H1 (cell line): ENCODE measurements at regions not wholly inside any gene's neighbourhood (a gene's known extent, or its start where the extent isn't known, plus 50 kb on each side); places are given as distances from the start of the nearest gene placed in this dataset.

Experiments used
- CTCF ChIA-PET: fragments of 300-600 bp; sonication (Branson Sonifier 250); formaldehyde crosslinking; loops from one replicate; lab custom pipeline; 2021; ENCODE audit not compliant: partially characterized antibody; lab: Charles Lee
- POLR2A ChIA-PET: fragments of 300-600 bp; sonication (Branson Sonifier 250); formaldehyde crosslinking; loops from one replicate; lab custom pipeline; 2021; ENCODE audit warnings: inconsistent platforms; ENCODE audit not compliant: partially characterized antibody; lab: Charles Lee
- DNase-seq, 2 experiments: peaks; one replicate each; pipeline versions ENCODE4 v3.0.0 to v3.0.0-alpha.2; 2010 to 2022; ENCODE audit warnings: low spot score in 2 of 2, low read depth in 1 of 2, mixed read lengths in 1 of 2
- FAIRE-seq: peaks from 2 replicates; lab custom pipeline; 2011; peaks lifted over from hg19 to GRCh38; lab: Jason Lieb, UNC
- H2AFZ ChIP-seq: 2 replicates; pipeline ENCODE4 v1.8.1; 2012; ENCODE audit warnings: low read length, inconsistent platforms
- H2AK5ac ChIP-seq: 2 replicates; pipeline ENCODE4 v1.6.1; 2013; ENCODE audit warnings: low read depth, low read length
- H2BK120ac ChIP-seq: replicated peaks from 2 replicates; pipeline ENCODE3; 2013; ENCODE audit warnings: low read depth, low read length, inconsistent platforms
- H2BK12ac ChIP-seq: 2 replicates; pipeline ENCODE4 v1.6.1; 2013; ENCODE audit warnings: low read depth, low read length
- H2BK15ac ChIP-seq: 2 replicates; pipeline ENCODE4 v1.6.1; 2013; ENCODE audit warnings: low read length
- H2BK20ac ChIP-seq: 2 replicates; pipeline ENCODE4 v1.6.1; 2013; ENCODE audit warnings: low read length
- H2BK5ac ChIP-seq: 2 replicates; pipeline ENCODE4 v1.6.1; 2013; ENCODE audit warnings: low read depth, low read length
- H3K14ac ChIP-seq: 2 replicates; pipeline ENCODE4 v1.6.1; 2013; ENCODE audit warnings: inconsistent platforms; ENCODE audit not compliant: insufficient read length
- H3K18ac ChIP-seq: 2 replicates; pipeline ENCODE4 v1.6.1; 2013; ENCODE audit warnings: low read length; ENCODE audit errors: extremely low read depth
- H3K23ac ChIP-seq: 2 replicates; pipeline ENCODE4 v1.6.1; 2013; ENCODE audit warnings: inconsistent platforms; ENCODE audit not compliant: insufficient read length
- H3K23me2 ChIP-seq: 2 replicates; pipeline ENCODE4 v1.6.1; 2013; ENCODE audit warnings: low read depth, low read length
- H3K27ac ChIP-seq: 2 replicates; pipeline ENCODE4 v1.6.1; 2011; ENCODE audit warnings: low read depth, low read length, inconsistent platforms
- H3K27me3 ChIP-seq, 4 experiments: replicated peaks in 1 of 4; 1 replicate in 1 of 4; 2 replicates in 3 of 4; pipeline versions ENCODE4 v1.6.1 to v1.8.1; 2011 to 2013; ENCODE audit warnings: low read length in 3 of 4, mild to moderate bottlenecking in 3 of 4, inconsistent platforms in 2 of 4, mixed read lengths in 2 of 4, moderate library complexity in 1 of 4; ENCODE audit not compliant: control insufficient read depth in 3 of 4, insufficient read depth in 3 of 4; ENCODE audit errors: extremely low read depth in 1 of 4
- H3K36me3 ChIP-seq, 4 experiments: 2 replicates each; pipeline versions ENCODE4 v1.6.1 to v1.8.1; 2011 to 2013; ENCODE audit warnings: mild to moderate bottlenecking in 4 of 4, low read length in 3 of 4, moderate library complexity in 2 of 4, control low read depth in 1 of 4, inconsistent platforms in 1 of 4; ENCODE audit not compliant: insufficient read depth in 4 of 4, control insufficient read depth in 2 of 4
- H3K4ac ChIP-seq: replicated peaks from 2 replicates; pipeline ENCODE3; 2013; ENCODE audit warnings: low read length, low read depth, mixed read lengths, inconsistent platforms; ENCODE audit not compliant: insufficient read length
- H3K4me1 ChIP-seq, 4 experiments: replicated peaks in 1 of 4; 1 replicate in 1 of 4; 2 replicates in 3 of 4; pipeline versions ENCODE4 v1.6.1 to v1.8.1; 2011 to 2013; ENCODE audit warnings: low read length in 3 of 4, inconsistent platforms in 2 of 4, mixed read lengths in 1 of 4; ENCODE audit not compliant: insufficient read depth in 4 of 4, control insufficient read depth in 3 of 4
- H3K4me2 ChIP-seq, 2 experiments: 2 replicates each; pipeline versions ENCODE4 v1.6.1 to v1.8.1; 2011 to 2013; ENCODE audit warnings: low read depth in 2 of 2, low read length in 2 of 2, control low read depth in 1 of 2, inconsistent platforms in 1 of 2, mild to moderate bottlenecking in 1 of 2; ENCODE audit not compliant: insufficient read depth in 1 of 2
- H3K4me3 ChIP-seq, 4 experiments: fragments of 200-600, 300-600 bp in 1 of 4; sonication (generic), shearing (Covaris generic), sonication (Bioruptor Twin) in 1 of 4; 2 replicates each; pipeline versions ENCODE4 v1.5.1 to v1.8.1; 2011 to 2016; ENCODE audit warnings: low read length in 4 of 4, low read depth in 3 of 4, control low read depth in 2 of 4, inconsistent platforms in 2 of 4, mild to moderate bottlenecking in 2 of 4, mixed read lengths in 1 of 4, moderate library complexity in 1 of 4; ENCODE audit not compliant: insufficient read depth in 2 of 4; ENCODE audit errors: extremely low read depth in 1 of 4
- H3K56ac ChIP-seq: replicated peaks from 2 replicates; pipeline ENCODE3; 2013; ENCODE audit warnings: low read depth, mild to moderate bottlenecking, mixed read lengths, low read length, inconsistent platforms; ENCODE audit not compliant: insufficient read length
- H3K79me1 ChIP-seq: 2 replicates; pipeline ENCODE4 v1.6.1; 2013; ENCODE audit warnings: low read depth, low read length, control low read depth
- H3K79me2 ChIP-seq, 2 experiments: 2 replicates each; pipeline versions ENCODE4 v1.6.1 to v1.8.1; 2012 to 2013; ENCODE audit warnings: low read length in 2 of 2, mild to moderate bottlenecking in 2 of 2, inconsistent platforms in 1 of 2; ENCODE audit not compliant: insufficient read depth in 2 of 2, control insufficient read depth in 1 of 2
- H3K9ac ChIP-seq, 4 experiments: replicated peaks in 1 of 4; 1 replicate in 1 of 4; 2 replicates in 3 of 4; pipeline versions ENCODE4 v1.6.1 to v1.8.1; 2011 to 2013; ENCODE audit warnings: low read depth in 3 of 4, low read length in 3 of 4, control low read depth in 2 of 4, mild to moderate bottlenecking in 2 of 4, moderate library complexity in 2 of 4, inconsistent platforms in 1 of 4; ENCODE audit errors: extremely low read depth in 1 of 4
- H3K9me3 ChIP-seq, 2 experiments: 2 replicates each; pipeline versions ENCODE4 v1.6.1 to v1.8.1; 2012 to 2013; ENCODE audit warnings: mild to moderate bottlenecking in 2 of 2, moderate library complexity in 2 of 2, control low read depth in 1 of 2, inconsistent platforms in 1 of 2, low read depth in 1 of 2, low read length in 1 of 2, mixed read lengths in 1 of 2; ENCODE audit not compliant: insufficient read depth in 2 of 2
- H4K20me1 ChIP-seq, 2 experiments: replicated peaks in 1 of 2; 2 replicates each; pipeline versions ENCODE3 to v1.8.1; 2011 to 2013; ENCODE audit warnings: inconsistent platforms in 2 of 2, low read length in 2 of 2, mild to moderate bottlenecking in 1 of 2; ENCODE audit not compliant: insufficient read depth in 2 of 2, control insufficient read depth in 1 of 2
- H4K5ac ChIP-seq: 2 replicates; pipeline ENCODE4 v1.6.1; 2013; ENCODE audit warnings: low read length, low read depth, mixed read lengths, inconsistent platforms; ENCODE audit not compliant: insufficient read length
- H4K8ac ChIP-seq: 2 replicates; pipeline ENCODE4 v1.8.0; 2013; ENCODE audit warnings: mild to moderate bottlenecking, moderate library complexity, low read length, inconsistent platforms; ENCODE audit not compliant: insufficient read depth; ENCODE audit errors: extremely low read depth
- H4K91ac ChIP-seq: replicated peaks from 2 replicates; pipeline ENCODE3; 2013; ENCODE audit warnings: low read length, mixed read lengths, inconsistent platforms; ENCODE audit not compliant: insufficient read length
- BRCA1 ChIP-seq: IDR thresholded peaks from 2 replicates; pipeline ENCODE4 v1.6.1; 2012; ENCODE audit warnings: low read depth, low read length, improper control_type of control experiment
- CREB1 ChIP-seq: IDR thresholded peaks from 2 replicates; pipeline ENCODE4 v1.6.1; 2012; ENCODE audit warnings: inconsistent platforms
- EGR1 ChIP-seq: IDR thresholded peaks from 2 replicates; pipeline ENCODE4 v1.6.1; 2011; ENCODE audit warnings: low read depth, low read length, borderline replicate concordance
- EP300 ChIP-seq, 2 experiments: IDR thresholded peaks; 1 replicate in 1 of 2; 2 replicates in 1 of 2; pipeline ENCODE4 v1.6.1; 2011 to 2012; ENCODE audit warnings: low read depth in 2 of 2, low read length in 2 of 2, mild to moderate bottlenecking in 2 of 2, borderline replicate concordance in 1 of 2, inconsistent platforms in 1 of 2, moderate library complexity in 1 of 2
- GTF2F1 ChIP-seq: IDR thresholded peaks from 2 replicates; pipeline ENCODE4 v1.6.1; 2012; ENCODE audit warnings: low read depth, low read length, improper control_type of control experiment, borderline replicate concordance
- HDAC2 ChIP-seq, 2 experiments: fragments of 300-600 bp in 1 of 2; sonication (generic) in 1 of 2; IDR thresholded peaks; 2 replicates each; pipeline ENCODE4 v1.6.1; 2011 to 2012; ENCODE audit warnings: low read depth in 2 of 2, low read length in 2 of 2, mild to moderate bottlenecking in 2 of 2, moderate library complexity in 2 of 2, borderline replicate concordance in 1 of 2, inconsistent platforms in 1 of 2
- RAD21 ChIP-seq, 2 experiments: IDR thresholded peaks in 1 of 2; conservative IDR thresholded peaks in 1 of 2; 2 replicates each; pipeline ENCODE4 v1.6.1; 2011; ENCODE audit warnings: low read depth in 2 of 2, low read length in 2 of 2, improper control_type of control experiment in 1 of 2, inconsistent platforms in 1 of 2, mild to moderate bottlenecking in 1 of 2, moderate library complexity in 1 of 2
- RFX5 ChIP-seq: IDR thresholded peaks from 2 replicates; pipeline ENCODE4 v1.6.1; 2011; ENCODE audit warnings: low read depth, low read length, improper control_type of control experiment, borderline replicate concordance
- SIX5 ChIP-seq: IDR thresholded peaks from 2 replicates; pipeline ENCODE4 v1.6.1; 2011; ENCODE audit warnings: mild to moderate bottlenecking, low read depth, low read length
- TAF7 ChIP-seq: optimal IDR thresholded peaks from 2 replicates; pipeline ENCODE3; 2011; ENCODE audit warnings: low read depth, mild to moderate bottlenecking, inconsistent platforms, low read length, moderate library complexity, borderline replicate concordance
- YY1 ChIP-seq: IDR thresholded peaks from 2 replicates; pipeline ENCODE4 v1.6.1; 2011; ENCODE audit warnings: low read depth, mild to moderate bottlenecking, low read length
- WGBS, 2 experiments: shearing (Covaris generic) in 1 of 2; methylation state at CpG; one replicate each; pipeline versions ENCODE4 v1.1.6 to v1.1.7; 2013 to 2015; ENCODE audit warnings: low lambda C conversion rate in 2 of 2, mixed read lengths in 2 of 2, inconsistent platforms in 1 of 2, low coverage in 1 of 2, missing lambda C conversion rate in 1 of 2; ENCODE audit not compliant: insufficient replicate concordance in 2 of 2, insufficient coverage in 1 of 2, insufficient read length in 1 of 2; ENCODE audit errors: extremely low coverage in 1 of 2, missing lambda C conversion rate in 1 of 2; 5-methylcytosine and 5-hydroxymethylcytosine counted together

DNA sequence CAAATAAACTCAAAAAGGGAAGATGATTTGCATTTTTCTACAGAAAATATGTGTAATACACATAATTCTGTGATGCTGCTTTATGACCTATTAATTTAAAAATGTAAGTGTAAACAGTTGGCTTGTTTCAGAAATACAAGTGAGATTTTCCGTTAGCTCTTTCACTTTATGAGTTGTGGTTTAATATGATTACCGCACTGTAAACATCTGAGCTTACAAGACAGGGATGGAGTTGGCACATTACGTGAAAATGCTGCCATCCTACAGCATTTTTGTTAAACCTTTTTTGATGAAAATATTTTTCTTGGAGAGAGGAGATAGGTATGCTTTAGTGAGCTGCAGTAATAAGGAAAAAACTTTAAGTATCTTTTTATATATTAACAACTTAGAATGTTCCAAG is 426.8 kb upstream of the ADAMTS5 start:
- no peaks in the 10 kb centered on the region for H3K27me3 ChIP-seq
- H3K4me2 ChIP-seq: no peak overlapping the region
- no peaks in the 10 kb centered on the region for H3K79me2 ChIP-seq
- no peaks in the 10 kb centered on the region for H3K4me1 ChIP-seq
- no peak for TF ChIP-seq TAF7
- no peak for TF ChIP-seq GTF2F1
- TF ChIP-seq EGR1: no peak
- no peak for TF ChIP-seq CREB1
- no peak for TF ChIP-seq BRCA1
- TF ChIP-seq RAD21 (IDR thresholded peaks at IDR 0.05 in 1 of 2, conservative IDR thresholded peaks at IDR 0.05 in 1 of 2; ENCODE audit: low read depth in 2 of 2, low read length in 2 of 2): no peak
- TF ChIP-seq YY1: no peak
- no peak for TF ChIP-seq SIX5
- no peak for TF ChIP-seq RFX5
- no peak for TF ChIP-seq EP300 (IDR thresholded peaks at IDR 0.05; ENCODE audit: borderline replicate concordance in 1 of 2, low read depth in 2 of 2, low read length in 2 of 2)
- TF ChIP-seq HDAC2 (IDR thresholded peaks at IDR 0.05; ENCODE audit: borderline replicate concordance in 1 of 2, low read depth in 2 of 2, low read length in 2 of 2): no peak
- no peaks in the 10 kb centered on the region for H4K20me1 ChIP-seq
- H4K5ac ChIP-seq: no peak overlapping the region
- H2BK5ac ChIP-seq: no peak overlapping the region
- H3K9me3 ChIP-seq: no peaks in the 10 kb centered on the region
- no peak overlapping the region for H2AK5ac ChIP-seq
- H3K4ac ChIP-seq: no peak overlapping the region
- H3K23ac ChIP-seq: no peak overlapping the region
- H3K9ac ChIP-seq: no peak overlapping the region
- 92% methylated on average over 3 of the region's 3 CpGs; no CpG with 5 or more reads in 1 of the 2 experiments for WGBS, 2 experiments
- no peak overlapping the region for H3K27ac ChIP-seq
- no peaks in the 10 kb centered on the region for H3K79me1 ChIP-seq
- H3K4me3 ChIP-seq: no peak overlapping the region
- DNase-seq (no peak), FAIRE-seq (no peak)
- CTCF ChIA-PET: interaction anchor here (0.6 kb wide), 1 partner anchor 13 kb away, joined by 3 read pairs; no protein-coding TSS in a partner anchor
- no peak overlapping the region for H4K91ac ChIP-seq
- no peak overlapping the region for H4K8ac ChIP-seq
- no peak overlapping the region for H2BK20ac ChIP-seq
- no peak overlapping the region for H2AFZ ChIP-seq
- no peak overlapping the region for H2BK120ac ChIP-seq
- no peak overlapping the region for H3K56ac ChIP-seq
- H2BK15ac ChIP-seq: no peak overlapping the region
- no peaks in the 10 kb centered on the region for H3K36me3 ChIP-seq
- POLR2A ChIA-PET: no interaction called here
- H3K18ac ChIP-seq: no peak overlapping the region
- H3K23me2 ChIP-seq: no peaks in the 10 kb centered on the region; the same call in 1 of the 2 replicates
- no peak overlapping the region for H3K14ac ChIP-seq
- no peak overlapping the region for H2BK12ac ChIP-seq
